Upper lobe of left lung (tissue), 4 donors: ENCODE measurements at regions not wholly inside any gene's neighbourhood (a gene's known extent, or its start where the extent isn't known, plus 50 kb on each side); places are given as distances from the start of the nearest gene placed in this dataset.

ENCODE experiments used
- CTCF ChIP-seq, 6 experiments: fragments of 450-650 bp in 4 of 6; fragments of 200-600 bp in 2 of 6; sonication (generic) in 2 of 6; IDR thresholded peaks; one replicate each; pipeline ENCODE4 v1.5.1; 2016 to 2019; ENCODE audit warnings: antibody characterized with exemption in 6 of 6
- EP300 ChIP-seq, 4 donors: sonication (generic); formaldehyde crosslinking; IDR thresholded peaks; one replicate each; pipeline ENCODE4 v1.5.1; 2017; ENCODE audit warnings: antibody characterized with exemption in 4 of 4, control low read depth in 2 of 4
- POLR2AphosphoS5 ChIP-seq, 2 donors: sonication (generic); formaldehyde crosslinking; IDR thresholded peaks; one replicate each; pipeline ENCODE4 v1.5.1; 2017; ENCODE audit warnings: antibody characterized with exemption in 2 of 2

- no peak for TF ChIP-seq CTCF (IDR thresholded peaks at IDR 0.05)
- TF ChIP-seq POLR2AphosphoS5 (IDR thresholded peaks at IDR 0.05), result no peak
- TF ChIP-seq EP300 (IDR thresholded peaks at IDR 0.05), result no peak
Measured at GRCh38 chr2:67130531-67131256, 266.4 kb upstream of the ETAA1 start.
